ENCODE measurements at regions not wholly inside any gene's neighbourhood (a gene's known extent, or its start where the extent isn't known, plus 50 kb on each side); places are given as distances from the start of the nearest gene placed in this dataset.

GRCh38 chr15:73812806-73813465 lies 59.8 kb upstream of the INSYN1 start:
- no peak for TF ChIP-seq MYC (IDR thresholded peaks at IDR 0.05; ENCODE audit: low read depth, low read length)
- no peak for DNase-seq (ENCODE audit: low read depth)
- H3K4me3 ChIP-seq (ENCODE audit: low read depth, low read length), result no peak overlapping the region

DNA sequence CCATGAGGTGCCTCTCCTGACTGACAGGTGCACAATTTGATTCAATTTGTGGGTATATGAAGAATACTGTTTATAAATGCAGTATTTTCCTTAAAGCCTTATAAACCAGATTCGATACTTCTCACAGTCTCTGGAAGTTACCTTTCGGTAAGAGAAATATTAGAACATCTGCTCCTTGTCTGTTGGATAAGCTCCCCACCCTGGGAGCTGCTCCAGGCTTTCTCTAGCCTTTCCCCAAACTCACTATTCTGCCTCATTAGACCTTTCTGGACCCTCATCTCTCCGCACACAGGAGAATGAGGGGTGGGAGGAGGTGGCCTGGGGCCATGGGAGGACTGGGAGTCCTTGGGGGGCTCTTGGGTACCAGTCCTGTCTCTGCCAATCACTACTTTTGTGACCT lies 59.8 kb upstream of the TBC1D21 start:
- no peak for DNase-seq (ENCODE audit: low read depth)
- H3K4me3 ChIP-seq (ENCODE audit: low read depth, low read length), result no peak overlapping the region
- TF ChIP-seq, protein P1, sequence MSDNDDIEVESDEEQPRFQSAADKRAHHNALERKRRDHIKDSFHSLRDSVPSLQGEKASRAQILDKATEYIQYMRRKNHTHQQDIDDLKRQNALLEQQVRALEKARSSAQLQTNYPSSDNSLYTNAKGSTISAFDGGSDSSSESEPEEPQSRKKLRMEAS (IDR thresholded peaks at IDR 0.05; ENCODE audit: low read depth, low read length), result no peak
- TF ChIP-seq POLR2A (IDR thresholded peaks at IDR 0.05; ENCODE audit: extremely low read depth, insufficient read length), result no peak
- no peak for TF ChIP-seq MYC (IDR thresholded peaks at IDR 0.05; ENCODE audit: low read depth, low read length)
- TF ChIP-seq, protein P2, sequence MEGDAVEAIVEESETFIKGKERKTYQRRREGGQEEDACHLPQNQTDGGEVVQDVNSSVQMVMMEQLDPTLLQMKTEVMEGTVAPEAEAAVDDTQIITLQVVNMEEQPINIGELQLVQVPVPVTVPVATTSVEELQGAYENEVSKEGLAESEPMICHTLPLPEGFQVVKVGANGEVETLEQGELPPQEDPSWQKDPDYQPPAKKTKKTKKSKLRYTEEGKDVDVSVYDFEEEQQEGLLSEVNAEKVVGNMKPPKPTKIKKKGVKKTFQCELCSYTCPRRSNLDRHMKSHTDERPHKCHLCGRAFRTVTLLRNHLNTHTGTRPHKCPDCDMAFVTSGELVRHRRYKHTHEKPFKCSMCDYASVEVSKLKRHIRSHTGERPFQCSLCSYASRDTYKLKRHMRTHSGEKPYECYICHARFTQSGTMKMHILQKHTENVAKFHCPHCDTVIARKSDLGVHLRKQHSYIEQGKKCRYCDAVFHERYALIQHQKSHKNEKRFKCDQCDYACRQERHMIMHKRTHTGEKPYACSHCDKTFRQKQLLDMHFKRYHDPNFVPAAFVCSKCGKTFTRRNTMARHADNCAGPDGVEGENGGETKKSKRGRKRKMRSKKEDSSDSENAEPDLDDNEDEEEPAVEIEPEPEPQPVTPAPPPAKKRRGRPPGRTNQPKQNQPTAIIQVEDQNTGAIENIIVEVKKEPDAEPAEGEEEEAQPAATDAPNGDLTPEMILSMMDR (IDR thresholded peaks at IDR 0.05; ENCODE audit: low read depth, low read length), result no peak

DNA sequence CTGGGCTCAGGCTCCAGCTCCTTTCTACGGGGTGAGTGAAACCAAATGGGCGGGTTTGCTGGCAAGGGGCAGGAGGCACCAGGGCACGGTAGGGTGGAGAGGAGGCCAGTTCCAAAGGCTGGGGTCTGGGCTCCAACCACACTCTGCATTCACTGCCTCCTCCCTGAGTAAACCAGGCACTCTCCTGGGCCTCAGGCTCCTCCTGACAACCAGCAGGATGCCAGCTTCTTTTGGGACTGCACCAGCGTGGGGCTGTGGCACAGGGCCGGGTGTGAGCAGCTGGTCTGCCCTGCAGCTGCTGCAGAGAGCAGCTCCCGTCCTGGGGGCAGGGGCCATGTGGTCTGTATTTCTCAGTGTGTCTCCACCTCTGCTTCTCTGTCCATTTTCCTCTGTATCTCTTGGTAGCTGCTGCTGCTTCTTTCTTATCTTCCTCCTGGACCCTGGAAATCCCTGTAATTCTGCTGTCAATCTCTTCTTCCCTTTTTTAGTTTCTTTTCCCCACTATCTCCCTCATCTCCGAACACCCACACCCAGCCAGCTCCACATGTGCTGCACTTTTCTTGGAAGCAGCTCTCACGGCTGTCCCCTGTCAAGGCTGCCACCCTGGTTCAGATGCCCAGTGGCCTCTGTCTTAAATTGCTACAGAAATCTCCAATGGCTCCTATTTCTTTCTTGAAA lies 54.9 kb upstream of the TBC1D21 start:
- no peak for TF ChIP-seq MYC (IDR thresholded peaks at IDR 0.05; ENCODE audit: low read depth, low read length)
- TF ChIP-seq, protein P2 (IDR thresholded peaks at IDR 0.05; ENCODE audit: low read depth, low read length), result no peak
- TF ChIP-seq, protein P1 (IDR thresholded peaks at IDR 0.05; ENCODE audit: low read depth, low read length), result no peak
- no peak for TF ChIP-seq POLR2A (IDR thresholded peaks at IDR 0.05; ENCODE audit: extremely low read depth, insufficient read length)
- no peak for DNase-seq (ENCODE audit: low read depth)
- no peak overlapping the region for H3K4me3 ChIP-seq (ENCODE audit: low read depth, low read length)

DNA sequence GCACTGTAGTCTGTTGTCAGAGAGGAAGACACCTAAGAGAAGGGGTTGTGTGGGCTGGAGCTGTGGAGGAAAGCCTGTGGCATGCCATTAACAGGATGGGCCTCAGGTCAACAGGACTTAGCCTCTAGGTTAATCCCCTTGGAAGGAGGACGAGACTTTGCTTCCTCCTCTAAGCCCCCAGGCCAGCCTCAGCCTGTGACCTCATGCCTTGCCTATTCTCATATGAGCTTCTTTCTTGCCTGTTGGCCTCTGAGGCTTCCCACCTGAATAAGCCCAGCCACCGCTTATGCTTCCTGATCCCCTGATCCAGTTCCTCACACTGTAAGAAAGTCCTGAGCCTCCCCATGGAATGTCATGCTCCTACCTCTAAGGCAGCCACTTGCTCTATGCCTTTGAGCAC lies 52.2 kb upstream of the TBC1D21 start:
- TF ChIP-seq, protein P1 (IDR thresholded peaks at IDR 0.05; ENCODE audit: low read depth, low read length), result no peak
- TF ChIP-seq MYC (IDR thresholded peaks at IDR 0.05; ENCODE audit: low read depth, low read length) (no peak), POLR2A (IDR thresholded peaks at IDR 0.05; ENCODE audit: extremely low read depth, insufficient read length) (no peak)
- TF ChIP-seq, protein P2 (IDR thresholded peaks at IDR 0.05; ENCODE audit: low read depth, low read length), result no peak
- no peak overlapping the region for H3K4me3 ChIP-seq (ENCODE audit: low read depth, low read length)
- DNase-seq (ENCODE audit: low read depth), result no peak

GRCh38 chr15:73822998-73823397 lies 50.4 kb upstream of the TBC1D21 start:
- DNase-seq (ENCODE audit: low read depth), result peak; percentile 20
- TF ChIP-seq, protein P2 (IDR thresholded peaks at IDR 0.05; ENCODE audit: low read depth, low read length), result no peak
- TF ChIP-seq MYC (IDR thresholded peaks at IDR 0.05; ENCODE audit: low read depth, low read length) (no peak), POLR2A (IDR thresholded peaks at IDR 0.05; ENCODE audit: extremely low read depth, insufficient read length) (no peak)
- TF ChIP-seq, protein P1 (IDR thresholded peaks at IDR 0.05; ENCODE audit: low read depth, low read length), result no peak
- H3K4me3 ChIP-seq (ENCODE audit: low read depth, low read length), result no peak overlapping the region

Measured in NB4 (cell line).